ENCODE measurements at regions not wholly inside any gene's neighbourhood (a gene's known extent, or its start where the extent isn't known, plus 50 kb on each side); places are given as distances from the start of the nearest gene placed in this dataset.

- TF ChIP-seq EZH2 (IDR thresholded peaks at IDR 0.05; ENCODE audit: low read length): no peak
- no peak for TF ChIP-seq CTCF (optimal IDR thresholded peaks at IDR 0.05 in 1 of 3, IDR thresholded peaks at IDR 0.05 in 1 of 3, conservative IDR thresholded peaks at IDR 0.05 in 1 of 3; ENCODE audit: extremely low read depth in 1 of 3, insufficient read depth in 2 of 3, low read length in 3 of 3)
These were observed 299.7 kb downstream of the NPR3 start for GRCh38 chr5:33010846-33011245.
